ENCODE measurements at regions not wholly inside any gene's neighbourhood (a gene's known extent, or its start where the extent isn't known, plus 50 kb on each side); places are given as distances from the start of the nearest gene placed in this dataset.

- TF ChIP-seq CTCF (IDR thresholded peaks at IDR 0.05) (no peak), POLR2A (IDR thresholded peaks at IDR 0.05) (no peak)
Measured at GRCh38 chr2:14223576-14223975, 408.9 kb upstream of the LRATD1 start.

Measured in testis (tissue), 2 donors.